Fibroblast of villous mesenchyme (primary cell): ENCODE measurements at regions not wholly inside any gene's neighbourhood (a gene's known extent, or its start where the extent isn't known, plus 50 kb on each side); places are given as distances from the start of the nearest gene placed in this dataset.
"Not testable (repeated sequence)": the region's sequence is repeated elsewhere in the genome, so short reads cannot be mapped to it uniquely, and the experiment has no call there.

Experiments used
- DNase-seq: peaks from one replicate; pipeline ENCODE4 v3.0.0-alpha.2; 2010; ENCODE audit warnings: low read depth
- H3K4me3 ChIP-seq: 2 replicates; pipeline ENCODE4 v1.5.1; 2011; ENCODE audit warnings: low read depth, mild to moderate bottlenecking, low read length
- TF ChIP-seq, protein P1 (sequence below): IDR thresholded peaks from 2 replicates; pipeline ENCODE4 v1.5.1; 2012; ENCODE audit warnings: low read depth, mild to moderate bottlenecking, low read length; ENCODE audit not compliant: insufficient read depth

DNA sequence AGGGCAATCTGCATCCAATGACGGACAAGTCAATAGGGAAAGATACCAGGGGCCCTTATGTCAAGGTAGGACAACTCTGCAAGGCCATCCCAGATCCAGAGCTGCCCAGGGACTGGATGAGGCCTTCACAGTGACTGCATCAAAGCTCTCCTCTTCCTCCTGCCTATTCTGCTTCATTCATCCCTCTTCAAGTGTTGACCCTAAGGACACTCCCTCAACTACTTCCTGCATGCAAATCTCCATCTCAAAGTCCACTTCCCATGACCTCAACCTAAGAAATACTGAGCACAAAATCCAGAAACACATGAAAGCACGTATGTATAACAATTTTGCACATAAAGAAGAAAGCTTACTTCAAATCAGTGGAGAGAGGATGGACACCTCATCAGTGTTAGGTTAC, 182.3 kb downstream of the AVL9 start:
- TF ChIP-seq, protein P1, sequence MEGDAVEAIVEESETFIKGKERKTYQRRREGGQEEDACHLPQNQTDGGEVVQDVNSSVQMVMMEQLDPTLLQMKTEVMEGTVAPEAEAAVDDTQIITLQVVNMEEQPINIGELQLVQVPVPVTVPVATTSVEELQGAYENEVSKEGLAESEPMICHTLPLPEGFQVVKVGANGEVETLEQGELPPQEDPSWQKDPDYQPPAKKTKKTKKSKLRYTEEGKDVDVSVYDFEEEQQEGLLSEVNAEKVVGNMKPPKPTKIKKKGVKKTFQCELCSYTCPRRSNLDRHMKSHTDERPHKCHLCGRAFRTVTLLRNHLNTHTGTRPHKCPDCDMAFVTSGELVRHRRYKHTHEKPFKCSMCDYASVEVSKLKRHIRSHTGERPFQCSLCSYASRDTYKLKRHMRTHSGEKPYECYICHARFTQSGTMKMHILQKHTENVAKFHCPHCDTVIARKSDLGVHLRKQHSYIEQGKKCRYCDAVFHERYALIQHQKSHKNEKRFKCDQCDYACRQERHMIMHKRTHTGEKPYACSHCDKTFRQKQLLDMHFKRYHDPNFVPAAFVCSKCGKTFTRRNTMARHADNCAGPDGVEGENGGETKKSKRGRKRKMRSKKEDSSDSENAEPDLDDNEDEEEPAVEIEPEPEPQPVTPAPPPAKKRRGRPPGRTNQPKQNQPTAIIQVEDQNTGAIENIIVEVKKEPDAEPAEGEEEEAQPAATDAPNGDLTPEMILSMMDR: no peak
- no peak for DNase-seq
- no peak overlapping the region for H3K4me3 ChIP-seq

DNA sequence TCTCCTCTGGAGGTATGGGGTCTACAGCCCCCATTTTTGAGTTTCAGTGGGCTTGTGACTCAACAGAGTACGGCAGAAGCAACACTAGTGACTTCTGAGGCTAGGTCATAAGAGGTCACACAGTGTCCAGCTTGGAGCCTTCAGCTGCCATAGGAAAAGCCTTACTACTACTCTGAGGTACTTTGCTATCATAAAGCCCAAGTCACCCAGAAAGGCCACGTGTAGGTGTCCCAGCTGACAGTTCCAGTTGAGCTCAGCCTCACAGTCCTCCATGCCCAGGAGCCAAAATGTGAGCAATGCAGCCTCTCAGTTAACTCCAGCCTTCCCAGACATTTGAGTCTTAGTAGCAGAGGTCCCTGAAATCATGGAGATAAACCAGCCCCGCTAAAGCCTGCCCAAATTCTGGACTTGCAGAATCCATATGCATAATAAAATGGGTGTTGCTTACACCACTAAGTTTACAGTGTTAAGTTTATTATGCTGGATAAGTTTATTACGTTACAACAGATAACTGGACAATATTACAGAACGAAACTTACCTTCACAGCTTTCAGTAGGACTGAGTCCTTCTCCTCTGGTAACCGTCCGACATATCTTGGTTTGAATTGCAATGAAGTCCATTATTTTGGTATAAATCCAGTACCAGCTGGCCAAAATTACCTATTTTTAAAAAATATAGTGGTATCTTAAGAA, 181.1 kb downstream of the AVL9 start:
- no peak for DNase-seq
- TF ChIP-seq, protein P1: no peak

DNA sequence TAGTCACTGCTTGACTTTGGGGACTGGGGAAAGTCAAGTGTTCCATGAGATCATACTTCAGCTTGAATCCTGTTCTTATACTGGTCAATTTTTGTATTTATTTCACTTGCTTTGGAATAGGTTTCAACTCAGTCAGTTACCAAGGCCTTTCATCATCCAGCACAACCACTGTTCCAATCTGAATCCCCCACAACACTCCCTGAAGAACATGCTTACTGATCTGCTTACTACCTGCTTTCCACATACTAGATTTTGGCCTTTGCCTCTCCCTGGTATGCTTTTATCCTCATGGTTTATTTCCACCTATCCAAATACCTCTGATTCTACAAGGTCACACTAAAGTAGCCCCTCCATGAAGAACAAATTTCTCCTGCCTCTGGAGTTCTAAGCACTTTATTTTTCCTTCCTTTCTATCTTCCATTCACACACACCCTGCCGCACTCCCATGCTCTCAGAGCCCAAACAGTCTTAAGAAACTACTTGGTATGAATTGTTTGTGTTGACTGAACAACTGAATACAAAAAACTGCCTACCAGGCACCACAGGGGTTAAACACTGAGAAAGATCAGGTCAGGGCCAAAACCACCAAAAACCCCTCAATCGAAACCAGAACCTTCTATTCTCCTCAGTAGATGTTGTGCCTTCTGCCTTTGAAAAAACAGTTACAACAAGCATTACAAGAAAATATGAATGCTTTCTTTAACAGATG, 178.1 kb downstream of the AVL9 start:
- no peak overlapping the region for H3K4me3 ChIP-seq
- no peak for DNase-seq
- TF ChIP-seq, protein P1: no peak

More for the DNA sequence above, 181.1 kb downstream of the AVL9 start:
- no peak overlapping the region for H3K4me3 ChIP-seq

DNA sequence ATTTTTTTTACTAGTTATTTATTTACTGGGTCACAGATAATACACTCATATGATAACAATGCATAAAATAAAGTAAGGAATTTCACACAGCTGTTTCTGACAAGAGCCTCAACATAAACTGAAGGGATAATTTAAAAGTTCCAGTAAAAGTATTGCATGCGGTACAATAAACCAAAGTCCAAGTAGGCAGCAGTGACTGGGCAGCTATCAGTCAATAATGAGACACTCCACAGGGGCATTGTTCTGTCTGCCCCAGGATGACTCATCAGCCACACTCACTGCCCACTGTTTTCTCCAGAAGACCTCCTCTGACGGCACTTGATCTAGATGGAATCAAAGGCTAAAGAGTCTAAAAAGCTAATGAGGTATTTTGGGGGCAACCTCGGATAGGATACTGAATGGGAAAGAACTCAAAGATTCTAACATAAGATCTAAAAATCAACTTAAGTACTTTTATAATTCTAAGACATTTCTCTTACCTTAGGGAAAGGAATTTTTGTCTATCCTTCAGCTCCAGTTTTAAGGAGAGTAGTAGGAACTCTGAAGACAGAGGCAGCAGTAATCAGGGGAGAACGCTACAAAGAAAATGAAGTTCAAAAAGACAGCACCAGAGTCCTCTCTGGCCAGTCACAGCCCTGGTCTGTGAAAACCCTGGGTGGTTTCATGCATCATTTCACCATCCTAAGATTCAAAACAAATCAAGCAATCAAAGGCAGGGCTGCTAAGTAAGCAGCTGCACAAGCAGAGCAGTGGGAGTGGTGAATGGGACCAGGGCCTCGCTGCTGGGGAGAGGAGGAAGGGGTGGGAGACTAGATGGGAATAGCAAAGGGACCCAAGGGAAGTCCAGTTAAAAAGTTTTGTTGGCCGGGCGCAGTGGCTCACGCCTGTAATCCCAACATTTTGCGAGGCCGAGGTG, 175.1 kb downstream of the AVL9 start:
- TF ChIP-seq, protein P1: no peak
- DNase-seq: peak; percentile 36
- no peak overlapping the region for H3K4me3 ChIP-seq

DNA sequence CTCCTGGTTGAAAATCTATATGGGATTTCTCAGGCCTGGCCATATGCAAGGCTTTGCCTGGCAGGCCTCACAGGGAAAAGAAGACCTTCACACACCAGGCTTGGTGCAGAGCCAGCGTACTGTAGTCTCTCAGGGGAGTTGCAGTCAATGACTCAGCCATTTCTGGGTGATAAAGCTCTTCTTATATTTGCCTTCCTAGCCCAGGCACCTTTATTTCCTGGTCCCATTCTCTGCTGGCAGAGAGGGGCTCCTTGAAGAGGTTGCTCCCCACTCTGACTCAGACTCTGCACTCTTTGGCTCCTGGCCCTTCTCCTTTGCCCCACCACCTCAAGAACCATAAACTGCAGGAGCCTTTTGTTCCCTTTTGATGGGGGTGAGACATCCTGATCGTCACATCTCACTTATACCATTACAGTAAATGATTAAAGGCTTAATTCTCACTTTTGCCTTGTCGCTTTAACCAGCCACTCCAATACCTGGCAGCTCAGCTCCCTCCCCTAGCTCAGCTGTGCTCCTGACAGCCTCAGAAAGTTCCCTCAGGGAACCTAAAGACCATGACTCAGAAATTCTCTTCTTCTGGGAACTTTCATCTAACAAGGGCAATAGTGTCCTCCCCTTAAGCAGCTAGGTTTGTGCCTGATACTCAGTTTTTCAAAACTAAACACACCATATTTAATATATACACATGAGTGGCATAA, 174.0 kb downstream of the AVL9 start:
- DNase-seq: peak; percentile 66

DNA sequence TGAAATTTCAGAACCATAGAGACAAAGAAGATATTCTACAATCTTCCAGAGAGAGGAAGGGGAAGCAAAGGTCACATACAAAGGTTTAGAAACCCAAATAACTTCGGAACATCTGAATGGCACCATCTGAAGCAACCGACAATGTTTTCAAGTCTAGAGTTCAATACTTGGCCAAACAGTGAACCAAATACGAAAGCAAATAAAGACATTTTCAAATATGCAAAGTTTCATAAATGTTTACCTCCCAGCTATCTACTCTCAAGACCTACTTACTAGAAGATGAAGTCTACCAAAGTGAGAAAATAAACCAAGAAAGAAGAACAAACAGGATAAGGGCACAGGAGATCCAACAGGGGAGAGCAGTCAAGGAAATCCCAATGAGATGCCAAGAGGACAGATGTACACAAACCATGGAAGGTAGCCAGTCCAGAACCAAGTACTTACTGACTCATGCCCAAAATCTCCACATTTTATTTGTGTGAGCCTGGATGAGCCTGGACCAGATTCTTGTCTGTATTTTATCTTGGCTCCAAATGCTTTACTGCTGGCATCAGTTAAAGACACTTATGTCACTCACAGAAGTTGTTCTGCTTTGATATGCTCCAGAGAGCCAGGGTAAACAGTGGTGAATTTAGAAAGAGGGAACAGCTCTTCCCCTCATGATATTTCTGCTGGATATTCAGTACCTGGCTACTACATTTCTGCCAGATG, 173.3 kb downstream of the AVL9 start:
- DNase-seq, H3K4me3 ChIP-seq: not testable (repeated sequence)

More for the DNA sequence above, 174.0 kb downstream of the AVL9 start:
- not testable (repeated sequence) for H3K4me3 ChIP-seq

DNA sequence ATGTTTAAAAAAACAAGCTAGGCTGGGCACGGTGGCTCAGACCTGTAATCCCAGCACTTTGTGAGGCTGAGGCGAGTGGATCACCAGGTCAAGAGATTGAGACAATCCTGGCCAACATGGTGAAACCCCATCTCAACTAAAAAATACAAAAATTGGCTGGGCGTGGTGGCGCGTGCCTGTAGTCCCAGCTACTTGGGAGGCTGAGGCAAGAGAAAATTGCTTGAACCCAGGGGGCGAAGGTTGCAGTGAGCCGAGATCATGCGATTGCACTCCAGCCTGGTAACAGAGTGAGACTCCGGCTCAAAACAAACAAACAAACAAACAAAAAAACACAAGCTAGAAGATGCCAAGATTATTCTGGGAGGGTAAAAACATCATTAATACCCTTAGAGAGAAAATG, 172.3 kb downstream of the AVL9 start:
- not testable (repeated sequence) for DNase-seq, H3K4me3 ChIP-seq

DNA sequence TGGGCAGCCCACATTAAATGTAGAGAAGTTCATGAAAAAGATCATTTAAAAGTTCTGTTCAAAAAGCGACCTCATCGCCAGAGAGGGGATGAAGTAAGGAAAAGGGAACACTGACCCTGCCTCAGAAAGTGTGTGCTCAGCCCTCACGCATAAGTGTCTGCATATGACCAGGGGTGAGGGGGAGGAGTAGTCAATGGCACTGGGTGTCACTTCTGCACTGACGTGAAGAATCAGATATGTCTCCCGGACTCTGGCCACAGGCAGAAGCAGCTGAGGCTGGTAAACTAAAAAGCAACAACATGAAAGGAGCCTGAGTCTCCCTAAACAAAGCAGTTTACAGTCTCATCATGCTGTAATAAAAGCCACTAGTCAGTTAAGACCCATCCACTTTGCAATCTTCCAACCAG, 168.5 kb downstream of the AVL9 start:
- H3K4me3 ChIP-seq, DNase-seq: not testable (repeated sequence)

DNA sequence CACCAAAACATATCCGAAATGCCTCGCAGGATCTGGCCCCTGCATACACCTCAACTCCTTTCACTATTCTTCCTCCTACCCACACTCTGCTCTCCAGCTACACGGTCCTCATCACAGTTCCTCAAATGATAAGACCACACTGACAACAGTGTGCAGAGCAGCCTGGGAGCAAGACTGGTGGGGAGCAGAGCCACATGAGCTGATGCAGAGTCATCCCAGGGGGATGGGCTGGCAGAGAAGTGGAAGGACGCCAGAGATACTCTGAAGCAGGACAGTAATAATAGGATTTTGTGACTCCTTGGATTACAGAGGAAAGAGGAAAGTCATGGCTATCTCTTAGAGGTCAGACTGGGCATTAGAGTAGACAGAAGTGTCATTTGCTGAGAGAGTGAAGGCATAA, 167.2 kb downstream of the AVL9 start:
- not testable (repeated sequence) for H3K4me3 ChIP-seq, DNase-seq
